GM21390 (cell line): ENCODE measurements at regions not wholly inside any gene's neighbourhood (a gene's known extent, or its start where the extent isn't known, plus 50 kb on each side); places are given as distances from the start of the nearest gene placed in this dataset.
"Not testable (repeated sequence)": the region's sequence is repeated elsewhere in the genome, so short reads cannot be mapped to it uniquely, and the experiment has no call there.

Experiments used
- ATAC-seq: cut with Tn5 transposase; IDR thresholded peaks from one replicate; pipeline ENCODE4 v1.9.1; 2021; ENCODE audit not compliant: unreplicated experiment

- ATAC-seq, result no peak
These were observed 79.7 kb upstream of the SSBP2 start for GRCh38 chr5:81830596-81830995.

GRCh38 chr5:81829242-81829641 is 78.3 kb upstream of the SSBP2 start:
- no peak for ATAC-seq

- no peak for ATAC-seq
These were observed 76.6 kb upstream of the SSBP2 start for GRCh38 chr5:81827500-81827899.

DNA sequence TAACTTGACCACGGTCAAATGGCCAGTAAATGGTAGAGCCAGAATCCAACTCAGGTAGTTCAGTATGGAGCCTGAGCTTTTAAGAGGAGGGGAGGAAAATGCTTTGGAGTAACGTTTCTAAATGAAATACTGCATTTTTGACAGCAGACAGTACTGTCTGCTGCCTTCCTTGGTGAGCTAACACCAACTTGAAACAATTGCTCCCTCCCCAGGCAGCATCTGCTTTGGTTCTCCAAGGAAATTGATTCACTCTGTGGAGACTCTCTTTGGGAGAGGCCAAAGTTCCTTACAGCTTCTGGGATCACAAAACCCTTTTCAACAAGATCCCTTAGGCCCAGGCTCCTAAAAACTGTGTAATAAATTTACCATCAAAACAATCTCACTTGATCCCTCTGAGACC is 75.2 kb upstream of the SSBP2 start:
- ATAC-seq, result no peak

- no peak for ATAC-seq
These were observed 74.3 kb upstream of the SSBP2 start for GRCh38 chr5:81825237-81825636.

DNA sequence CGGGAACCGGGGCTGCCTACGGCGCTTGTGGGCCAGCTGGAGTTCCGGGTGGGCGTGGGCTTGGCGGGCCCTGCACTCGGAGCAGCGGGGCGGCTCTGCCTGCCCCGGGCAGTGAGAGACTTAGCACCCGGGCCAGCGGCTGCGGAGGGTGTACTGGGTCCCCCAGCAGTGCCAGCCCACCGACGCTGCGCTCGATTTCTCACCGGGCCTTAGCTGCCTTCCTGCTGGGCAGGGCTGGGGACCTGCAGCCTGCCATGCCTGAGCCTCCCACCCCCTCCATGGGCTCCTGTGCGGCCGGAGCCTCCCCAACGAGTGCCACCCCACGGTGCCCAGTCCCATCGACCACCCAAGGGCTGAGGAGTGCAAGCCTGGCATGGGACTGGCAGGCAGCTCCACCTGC is 72.8 kb upstream of the SSBP2 start:
- not testable (repeated sequence) for ATAC-seq

- no peak for ATAC-seq
These were observed 70.0 kb upstream of the SSBP2 start for GRCh38 chr5:81820863-81821262.

GRCh38 chr5:81820318-81820636 is 69.4 kb upstream of the SSBP2 start:
- no peak for ATAC-seq

DNA sequence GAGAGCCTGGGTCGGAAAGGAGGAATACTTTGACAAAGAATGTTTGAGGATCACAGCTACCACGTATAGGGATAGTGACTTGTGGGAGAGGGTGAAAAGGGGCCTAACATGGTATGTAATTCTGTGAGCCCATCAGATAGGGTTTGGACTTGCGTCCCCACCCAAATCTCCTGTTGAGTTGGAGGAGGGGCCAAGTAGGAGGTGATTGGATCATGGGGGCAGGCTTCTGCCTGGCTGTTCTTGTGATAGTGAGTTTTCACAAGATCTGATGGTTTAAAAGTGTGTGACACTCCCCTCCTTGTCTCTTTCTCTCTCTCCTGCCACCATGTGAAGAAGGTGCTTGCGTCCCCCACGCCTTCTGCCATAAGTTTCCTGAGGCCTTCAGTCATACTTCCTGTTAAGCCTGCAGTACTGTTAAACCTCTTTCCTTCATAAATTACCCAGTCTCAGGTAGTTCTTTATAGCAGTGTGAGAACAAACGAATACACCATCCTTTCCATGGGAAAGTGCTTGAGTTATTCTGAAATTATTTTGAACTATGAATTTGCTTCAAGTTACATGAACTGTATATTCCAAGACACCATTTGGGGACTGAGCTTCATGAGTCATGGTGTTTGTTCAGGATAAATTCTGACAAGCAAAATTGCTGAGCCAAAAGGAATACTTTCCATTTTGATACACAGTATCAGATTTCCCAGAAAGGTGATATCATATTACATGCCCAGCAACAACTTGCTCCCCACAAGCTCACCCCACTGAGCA is 68.8 kb upstream of the SSBP2 start:
- ATAC-seq, result no peak

DNA sequence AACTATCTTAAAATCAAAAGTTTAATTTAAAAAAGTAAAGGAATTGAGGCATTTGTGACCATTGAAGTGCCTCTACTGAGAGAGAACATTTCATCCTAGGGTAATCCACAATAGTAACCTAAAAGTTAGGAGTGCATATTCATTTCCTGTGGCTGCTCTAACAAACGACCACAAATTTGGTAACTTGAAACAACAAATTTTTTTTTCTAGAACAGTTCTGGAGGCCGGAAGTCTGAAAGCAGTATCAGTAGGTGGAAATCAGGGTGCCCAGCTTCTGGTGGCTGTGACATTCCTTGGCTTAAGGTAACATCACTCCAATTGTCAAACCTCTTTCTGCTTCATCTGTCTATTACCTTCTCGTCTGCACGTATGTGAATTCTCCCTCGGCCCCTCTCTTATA is 67.1 kb upstream of the SSBP2 start:
- no peak for ATAC-seq

- no peak for ATAC-seq
These were observed 66.2 kb upstream of the SSBP2 start for GRCh38 chr5:81817086-81817485.

DNA sequence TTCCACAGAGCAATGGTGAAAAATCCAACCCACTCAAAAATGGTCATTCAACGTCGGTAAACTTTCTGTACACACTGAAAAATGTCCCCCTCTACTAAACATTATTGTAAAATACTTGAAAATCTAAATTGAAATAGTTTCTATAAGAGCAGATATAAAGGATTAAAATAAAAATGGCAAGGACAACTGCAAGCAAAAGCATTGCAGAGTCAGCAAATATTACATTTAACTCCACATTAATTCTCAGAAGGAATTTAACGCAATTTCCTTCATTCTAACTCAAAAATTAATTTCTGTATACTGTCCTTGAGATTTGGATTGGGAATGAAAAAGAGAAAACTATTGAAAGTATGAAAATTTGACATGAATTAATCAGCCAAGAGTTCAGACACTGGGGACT is 64.4 kb upstream of the SSBP2 start:
- no peak for ATAC-seq

DNA sequence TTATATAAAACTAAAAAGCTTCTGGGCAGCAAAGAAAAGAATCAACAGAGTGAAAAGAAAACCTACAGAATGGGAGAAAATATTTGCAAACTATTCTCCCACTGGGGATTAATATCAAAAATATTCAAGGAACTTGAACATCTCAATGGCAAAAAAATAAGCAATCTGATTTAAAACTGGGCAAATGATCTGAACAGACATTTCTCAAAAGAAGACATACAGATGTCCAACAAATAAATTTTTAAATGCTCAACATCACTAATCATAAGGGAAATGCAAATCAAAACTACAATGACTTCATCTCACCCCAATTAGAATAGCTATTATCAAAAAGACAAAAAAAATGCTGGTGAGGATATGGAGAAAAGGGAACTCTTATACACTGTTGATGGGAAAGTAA is 57.2 kb upstream of the SSBP2 start:
- no peak for ATAC-seq

DNA sequence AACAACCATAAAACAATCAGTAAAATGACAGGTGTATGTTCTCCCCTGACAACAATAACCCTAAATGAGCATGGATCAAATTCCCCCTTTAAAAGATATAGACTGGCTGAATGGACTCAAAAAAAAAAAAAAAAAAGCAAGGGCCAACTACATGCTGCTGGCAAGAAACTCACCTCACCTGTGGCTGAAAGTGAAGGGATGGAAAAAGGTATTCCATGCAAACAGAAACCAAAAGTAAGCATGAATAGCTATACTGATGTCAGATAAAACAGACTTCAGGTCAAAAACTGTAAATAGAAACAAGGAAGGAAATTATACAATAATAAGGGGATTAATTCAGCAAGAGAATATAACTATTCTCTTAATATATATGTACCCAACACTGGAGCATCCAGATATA is 54.2 kb upstream of the SSBP2 start:
- ATAC-seq, result no peak

DNA sequence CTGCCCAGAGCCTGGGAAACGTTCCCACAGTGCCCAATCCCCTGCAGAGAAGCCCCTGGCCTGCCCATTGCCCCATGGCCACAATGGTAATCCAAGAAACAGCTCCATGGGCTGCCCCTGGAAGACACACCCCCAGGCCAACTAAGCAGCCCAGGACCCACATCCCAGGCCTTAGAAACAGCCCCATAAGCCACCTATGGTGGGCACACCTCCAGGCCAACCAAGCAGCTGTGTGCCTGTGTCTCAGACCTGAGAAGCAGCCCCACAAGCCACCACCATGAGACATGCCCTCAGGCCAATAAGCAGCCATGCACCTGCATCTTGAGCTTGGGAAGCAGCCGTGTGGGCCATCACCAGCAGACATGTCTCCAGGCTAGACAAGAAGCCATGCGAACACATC is 52.9 kb upstream of the SSBP2 start:
- no peak for ATAC-seq

GRCh38 chr5:81802625-81803024 is 51.7 kb upstream of the SSBP2 start:
- ATAC-seq, result no peak

- no peak for ATAC-seq
These were observed 51.1 kb upstream of the SSBP2 start for GRCh38 chr5:81802020-81802419.

DNA sequence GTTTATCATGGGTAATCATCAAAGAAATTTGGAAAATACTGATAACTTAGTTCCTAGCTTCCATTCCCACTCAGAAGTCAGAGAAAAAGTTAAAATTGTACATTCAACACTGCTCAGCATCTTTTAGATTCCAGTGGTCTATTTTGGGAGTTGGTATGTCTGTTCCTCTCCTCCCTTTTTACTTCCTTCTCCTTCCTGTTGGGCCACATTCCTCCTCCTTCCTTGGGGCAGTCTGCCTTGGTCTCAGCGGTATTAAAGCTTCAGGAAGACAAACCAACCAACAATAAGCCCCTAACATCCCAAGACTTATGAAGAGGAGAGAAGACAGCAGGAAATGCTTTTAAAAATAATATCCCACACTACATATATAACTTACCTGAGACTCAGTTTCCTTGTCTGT is 49.9 kb upstream of the SSBP2 start:
- no peak for ATAC-seq
